ENCODE measurements at regions not wholly inside any gene's neighbourhood (a gene's known extent, or its start where the extent isn't known, plus 50 kb on each side); places are given as distances from the start of the nearest gene placed in this dataset.
"Not testable (repeated sequence)": the region's sequence is repeated elsewhere in the genome, so short reads cannot be mapped to it uniquely, and the experiment has no call there.

- no peak for DNase-seq (ENCODE audit: low read depth)
These were observed 366.7 kb upstream of the SGO1 start for GRCh38 chr3:20552605-20553275.

- DNase-seq (ENCODE audit: low read depth) = not testable (repeated sequence)
These were observed 361.6 kb upstream of the SGO1 start for GRCh38 chr3:20547361-20548269.

- DNase-seq (ENCODE audit: low read depth) = no peak
These were observed 360.6 kb upstream of the SGO1 start for GRCh38 chr3:20546636-20547035.

GRCh38 chr3:20543535-20544226 is 357.7 kb upstream of the SGO1 start:
- DNase-seq (ENCODE audit: low read depth) = no peak

DNA sequence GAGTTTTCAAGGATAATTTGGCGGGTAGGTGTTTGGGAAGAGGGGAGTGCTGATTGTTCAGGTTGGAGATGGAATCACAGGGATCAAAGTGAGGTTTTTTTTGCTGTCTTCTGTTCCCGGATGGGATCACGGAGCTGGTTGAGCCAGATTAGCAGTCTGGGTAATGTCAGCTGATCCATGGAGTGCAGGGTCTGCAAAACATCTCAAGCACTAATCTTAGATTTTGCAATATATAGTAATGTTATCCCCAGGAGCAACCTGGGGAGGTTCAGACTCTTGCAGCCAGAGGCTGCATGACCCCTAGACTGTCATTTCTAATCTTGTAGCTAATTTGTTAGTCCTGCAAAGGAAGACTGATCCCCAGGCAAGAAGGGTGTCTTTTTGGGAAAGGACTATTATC is 354.1 kb upstream of the SGO1 start:
- DNase-seq (ENCODE audit: low read depth) = no peak

DNA sequence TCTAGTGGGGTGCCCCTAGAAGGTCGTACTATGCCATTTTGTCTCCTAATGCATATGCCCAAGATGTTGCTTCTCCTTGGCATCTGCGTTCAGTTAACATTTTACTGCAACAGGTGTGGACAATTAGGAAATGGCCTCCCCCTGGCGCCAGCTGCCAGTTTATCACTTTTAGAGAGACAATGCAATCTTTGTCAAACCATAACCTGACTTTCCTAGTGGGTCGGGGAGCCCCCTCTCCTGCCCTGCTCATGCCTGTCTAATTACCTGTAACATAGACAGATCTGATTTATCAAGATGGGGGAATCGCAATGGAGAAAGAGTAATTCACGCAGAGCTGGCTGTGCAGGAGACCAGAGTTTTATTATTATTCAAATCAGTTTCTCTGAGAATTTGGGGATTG is 353.7 kb upstream of the SGO1 start:
- DNase-seq (ENCODE audit: low read depth) = no peak

DNA sequence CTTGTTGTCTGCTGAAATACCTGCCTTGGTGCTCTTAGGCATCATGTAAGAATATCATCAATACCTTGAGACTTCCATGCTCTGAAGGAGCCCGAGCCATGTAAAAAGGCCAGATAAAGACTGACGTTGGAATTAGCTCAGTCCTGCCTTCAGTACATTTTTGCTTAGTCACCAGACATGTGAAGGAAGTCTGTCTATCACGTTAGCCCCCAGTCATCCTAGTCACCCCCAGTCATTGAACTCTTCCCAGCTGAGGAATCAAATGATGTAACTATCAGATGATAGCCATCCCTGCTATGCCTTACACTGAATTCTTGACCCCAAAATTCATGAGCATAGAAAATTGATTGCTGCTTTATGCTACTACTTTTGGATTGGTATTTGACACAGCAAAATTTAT is 351.2 kb upstream of the SGO1 start:
- DNase-seq (ENCODE audit: low read depth) = no peak

- no peak for DNase-seq (ENCODE audit: low read depth)
These were observed 343.9 kb upstream of the SGO1 start for GRCh38 chr3:20529911-20530310.

DNA sequence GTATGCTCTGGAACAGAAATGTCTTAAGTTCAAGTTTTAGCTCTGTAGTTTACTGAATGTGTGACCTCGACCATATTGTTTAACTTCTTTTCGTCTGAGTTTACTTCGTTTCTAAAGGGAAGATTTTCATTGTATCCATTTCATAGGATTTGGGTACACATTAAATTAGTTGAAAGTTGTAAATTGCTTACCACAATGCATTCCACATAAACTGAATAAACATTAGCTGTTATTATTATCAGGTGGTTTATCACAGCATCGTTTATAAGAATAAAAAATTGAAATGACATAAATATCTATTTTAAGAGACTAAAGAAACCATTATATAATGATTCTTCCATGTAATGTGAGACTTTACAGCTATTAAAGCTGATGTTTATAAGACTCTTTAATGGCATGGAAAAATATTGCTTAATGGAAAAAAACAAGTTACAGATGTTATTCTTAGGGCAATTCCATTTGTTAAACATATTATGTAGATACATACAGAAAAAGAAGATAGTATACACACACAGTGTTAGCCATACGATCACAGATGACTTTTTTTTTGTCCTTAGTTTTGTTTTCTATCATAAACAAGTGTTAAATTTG is 342.3 kb upstream of the SGO1 start:
- no peak for DNase-seq (ENCODE audit: low read depth)

- DNase-seq (ENCODE audit: low read depth) = no peak
These were observed 341.4 kb upstream of the SGO1 start for GRCh38 chr3:20527368-20527767.

- DNase-seq (ENCODE audit: low read depth) = no peak
These were observed 338.3 kb upstream of the SGO1 start for GRCh38 chr3:20524328-20524727.

GRCh38 chr3:20523293-20523692 is 337.3 kb upstream of the SGO1 start:
- DNase-seq (ENCODE audit: low read depth) = no peak

DNA sequence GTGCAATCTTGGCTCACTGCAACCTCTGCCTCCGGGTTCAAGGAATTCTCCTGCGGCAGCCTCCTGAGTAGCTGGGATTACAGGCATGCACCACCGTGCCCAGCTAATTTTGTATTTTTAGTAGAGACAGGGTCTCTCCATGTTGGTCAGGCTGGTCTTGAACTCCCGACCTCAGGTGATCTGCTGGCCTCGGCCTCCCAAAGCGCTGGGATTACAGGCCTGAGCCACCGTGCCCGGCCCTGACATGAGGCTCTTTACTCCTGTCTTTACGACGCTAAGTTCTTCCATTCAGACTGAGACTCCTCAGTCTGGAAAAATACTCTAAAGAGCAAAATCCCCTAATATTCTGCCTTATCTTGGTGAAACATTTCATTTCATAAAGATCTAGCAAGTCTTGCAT is 331.3 kb upstream of the SGO1 start:
- not testable (repeated sequence) for DNase-seq (ENCODE audit: low read depth)

GRCh38 chr3:20516311-20516710 is 330.3 kb upstream of the SGO1 start:
- no peak for DNase-seq (ENCODE audit: low read depth)

DNA sequence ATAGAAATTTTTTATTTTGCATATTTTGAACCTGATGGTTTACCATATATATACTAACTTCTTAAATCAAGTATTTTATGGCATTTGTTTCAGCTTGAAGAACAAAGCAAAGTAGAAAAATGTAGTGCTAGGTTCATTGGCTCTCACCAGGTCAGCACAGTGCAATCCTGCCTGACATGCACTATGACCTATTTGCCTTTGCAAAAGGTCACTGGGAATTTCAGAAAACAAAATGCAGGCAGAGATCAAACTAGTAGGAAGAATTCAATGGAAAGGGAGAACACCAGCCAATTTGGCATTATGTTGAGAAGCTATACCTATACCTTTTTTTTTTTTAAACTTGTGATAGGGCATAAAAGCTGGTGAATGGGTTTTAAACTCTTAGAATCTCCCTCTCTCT is 329.8 kb upstream of the SGO1 start:
- DNase-seq (ENCODE audit: low read depth) = no peak

DNA sequence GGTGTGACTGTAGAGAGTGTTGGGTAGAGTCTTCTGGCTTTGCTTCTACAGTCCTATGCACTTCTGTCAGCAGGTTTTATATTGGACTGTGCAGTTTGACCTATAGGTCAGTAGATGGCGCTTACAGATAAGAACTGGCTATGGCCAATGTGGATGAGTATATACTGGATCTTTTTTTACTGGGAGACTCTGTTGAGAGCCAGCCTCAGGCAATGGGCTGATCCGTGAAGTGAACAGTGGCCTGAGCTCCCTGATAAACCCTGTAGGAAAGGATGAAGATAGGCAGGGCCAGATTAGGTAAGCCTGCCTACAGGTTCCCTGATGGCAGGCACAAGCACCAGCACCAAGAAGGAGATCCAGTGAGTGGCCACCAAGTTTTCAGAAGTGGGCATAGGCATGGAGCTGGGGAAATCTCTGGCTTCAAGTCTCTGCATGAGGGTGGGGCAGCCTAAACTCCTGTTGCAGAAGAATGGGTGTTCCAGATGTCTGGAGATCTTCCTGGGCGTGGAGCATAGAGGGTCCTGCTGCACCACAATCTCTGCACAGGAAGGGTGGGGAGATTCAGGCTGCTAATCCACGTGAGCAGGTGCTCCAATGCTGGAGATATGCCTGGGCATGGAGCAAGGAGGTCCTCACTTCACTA is 326.0 kb upstream of the SGO1 start:
- no peak for DNase-seq (ENCODE audit: low read depth)

- DNase-seq (ENCODE audit: low read depth) = no peak
These were observed 324.4 kb upstream of the SGO1 start for GRCh38 chr3:20510396-20510795.

GRCh38 chr3:20503394-20504082 is 317.5 kb upstream of the SGO1 start:
- no peak for DNase-seq (ENCODE audit: low read depth)

DNA sequence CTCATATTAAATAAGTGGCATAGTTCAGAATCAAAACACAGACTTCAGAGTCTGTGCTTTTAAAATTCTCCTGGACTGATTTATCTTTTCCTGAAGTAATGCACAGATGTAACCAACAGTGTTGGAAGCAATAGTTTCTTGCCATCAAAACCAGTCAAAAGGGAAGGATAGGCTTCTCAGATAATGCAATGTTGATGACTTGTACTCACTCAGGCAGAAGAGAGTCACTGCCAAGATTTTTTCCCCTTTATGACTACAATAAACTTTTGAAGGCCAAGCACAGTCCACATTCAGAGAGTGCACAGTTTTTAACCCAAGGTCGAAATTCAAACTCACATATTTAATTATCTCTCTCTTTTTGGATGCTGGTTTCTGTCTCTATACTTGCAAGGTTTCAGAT is 305.0 kb upstream of the SGO1 start:
- DNase-seq (ENCODE audit: low read depth) = no peak

GRCh38 chr3:20488151-20488550 is 302.1 kb upstream of the SGO1 start:
- DNase-seq (ENCODE audit: low read depth) = no peak

- no peak for DNase-seq (ENCODE audit: low read depth)
These were observed 298.1 kb upstream of the SGO1 start for GRCh38 chr3:20484126-20484525.

All from T-helper 22 cell (primary cell).